Right cardiac atrium (tissue), 5 donors: ENCODE measurements at regions not wholly inside any gene's neighbourhood (a gene's known extent, or its start where the extent isn't known, plus 50 kb on each side); places are given as distances from the start of the nearest gene placed in this dataset.
"Not testable (repeated sequence)": the region's sequence is repeated elsewhere in the genome, so short reads cannot be mapped to it uniquely, and the experiment has no call there.

Experiments
- ATAC-seq, 2 donors: fragments of 200-7000 bp; cut with Tn5 transposase; one replicate each; pipeline versions ENCODE4 v1.8.0 to v1.9.1; 2020; ENCODE audit warnings: moderate library complexity in 2 of 2, mild to moderate bottlenecking in 1 of 2
- DNase-seq, 3 donors: peaks; one replicate each; pipeline ENCODE4 v3.0.0-alpha.2; 2020
- H3K27ac ChIP-seq: one replicate; pipeline ENCODE4 v1.5.1; 2013; ENCODE audit warnings: mild to moderate bottlenecking, low read length, control low read depth, moderate library complexity
- H3K27me3 ChIP-seq: one replicate; pipeline ENCODE4 v1.6.1; 2013; ENCODE audit not compliant: control insufficient read depth, insufficient read depth
- H3K4me1 ChIP-seq: one replicate; pipeline ENCODE4 v1.6.1; 2013; ENCODE audit warnings: low read length; ENCODE audit not compliant: control insufficient read depth, insufficient read depth
- H3K4me3 ChIP-seq: one replicate; pipeline ENCODE4 v1.5.1; 2013; ENCODE audit warnings: low read length, control low read depth
- H3K9me3 ChIP-seq: one replicate; pipeline ENCODE4 v1.6.1; 2013; ENCODE audit warnings: low read length; ENCODE audit not compliant: control insufficient read depth
- WGBS: extraction: QIAGEN DNeasy Blood & Tissue Kit; methylation state at CpG from one replicate; pipeline ENCODE4 v1.1.7; 2013; 5-methylcytosine and 5-hydroxymethylcytosine counted together
- intact Hi-C, 4 donors: fragments of 100-400 bp; cut with DNase I; formaldehyde crosslinking; loops; one replicate each; pipeline versions ENCODE4 v1.11.0 to v1.14.0; 2022 to 2023
- donor health status: healthy with polysubstance abuse.
- donor health status: DM: no; HTN: yes; CAD: no.
- donor health status: DM: no; HTN: no; CAD: no.
- donor health status: DM: no; HTN: yes; CAD: no; lungs with severe emphysema.
- donor health status: DM: yes; HTN: yes; CAD: no.

- H3K4me3 ChIP-seq, H3K27ac ChIP-seq, H3K9me3 ChIP-seq, H3K4me1 ChIP-seq, intact Hi-C loops, H3K27me3 ChIP-seq, ATAC-seq, DNase-seq: not testable (repeated sequence)
- WGBS = 87% methylated on average over 3 of the region's 3 CpGs
Observed at GRCh38 chr5:21340233-21340632, 1352.2 kb upstream of the CDH18 start.

DNA sequence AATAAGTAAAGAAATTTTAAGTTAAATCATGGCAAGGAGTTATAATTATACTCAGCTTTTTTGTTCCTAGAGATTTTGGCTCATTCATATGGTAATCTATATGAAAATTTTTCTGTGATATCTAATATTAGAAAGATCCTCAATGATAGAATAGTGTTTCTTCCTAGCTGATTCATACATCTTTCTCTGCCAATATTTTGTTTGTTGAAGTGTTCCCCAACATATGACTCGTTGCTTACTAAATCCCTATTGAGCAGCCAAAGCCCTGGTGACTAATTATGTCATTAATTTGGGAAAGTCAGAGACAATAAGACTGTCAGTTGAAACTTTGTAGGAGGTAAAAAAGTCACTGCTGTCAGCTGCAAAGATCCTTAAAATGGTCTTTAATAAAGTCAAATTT lies 1348.5 kb upstream of the CDH18 start:
- ATAC-seq, H3K9me3 ChIP-seq, intact Hi-C loops, H3K4me3 ChIP-seq, DNase-seq, H3K27me3 ChIP-seq, H3K27ac ChIP-seq, H3K4me1 ChIP-seq: not testable (repeated sequence)
- 16% methylated on average over 1 of the region's 1 CpG for WGBS

GRCh38 chr5:21315376-21315775 lies 1327.4 kb upstream of the CDH18 start:
- H3K27me3 ChIP-seq, ATAC-seq, H3K9me3 ChIP-seq, intact Hi-C loops, DNase-seq, H3K4me3 ChIP-seq, H3K4me1 ChIP-seq, H3K27ac ChIP-seq: not testable (repeated sequence)
- WGBS = 95% methylated on average over 3 of the region's 3 CpGs

GRCh38 chr5:21301205-21301604 lies 1313.2 kb upstream of the CDH18 start:
- H3K4me1 ChIP-seq, H3K4me3 ChIP-seq, H3K9me3 ChIP-seq, DNase-seq, ATAC-seq, H3K27ac ChIP-seq, intact Hi-C loops, H3K27me3 ChIP-seq: not testable (repeated sequence)

- H3K9me3 ChIP-seq, H3K4me1 ChIP-seq, ATAC-seq, H3K4me3 ChIP-seq, H3K27me3 ChIP-seq, DNase-seq, H3K27ac ChIP-seq, intact Hi-C loops: not testable (repeated sequence)
- WGBS = 56% methylated on average over 2 of the region's 2 CpGs
Observed at GRCh38 chr5:21274361-21274760, 1286.4 kb upstream of the CDH18 start.

DNA sequence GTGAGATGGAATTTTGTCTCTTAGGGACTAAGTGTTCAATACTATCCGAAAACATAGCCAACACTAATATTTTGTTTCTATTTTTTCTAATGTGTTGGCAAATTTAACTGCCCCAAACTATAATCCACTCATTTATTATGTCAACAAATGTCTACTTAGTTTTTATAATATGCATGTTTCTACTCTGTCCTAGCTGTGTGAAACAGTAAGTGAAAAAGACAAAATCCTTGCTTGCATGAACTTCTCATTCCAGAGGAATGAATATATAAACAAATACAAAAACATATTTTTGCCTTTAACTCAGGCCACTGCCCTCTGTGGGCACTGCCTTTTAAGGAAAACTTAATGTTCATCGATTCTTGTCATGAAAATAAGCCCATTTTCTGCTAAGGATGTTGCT lies 1275.4 kb upstream of the CDH18 start:
- intact Hi-C loops = no loop called here
- WGBS = 61% methylated on average over 2 of the region's 2 CpGs
- no peak for ATAC-seq

DNA sequence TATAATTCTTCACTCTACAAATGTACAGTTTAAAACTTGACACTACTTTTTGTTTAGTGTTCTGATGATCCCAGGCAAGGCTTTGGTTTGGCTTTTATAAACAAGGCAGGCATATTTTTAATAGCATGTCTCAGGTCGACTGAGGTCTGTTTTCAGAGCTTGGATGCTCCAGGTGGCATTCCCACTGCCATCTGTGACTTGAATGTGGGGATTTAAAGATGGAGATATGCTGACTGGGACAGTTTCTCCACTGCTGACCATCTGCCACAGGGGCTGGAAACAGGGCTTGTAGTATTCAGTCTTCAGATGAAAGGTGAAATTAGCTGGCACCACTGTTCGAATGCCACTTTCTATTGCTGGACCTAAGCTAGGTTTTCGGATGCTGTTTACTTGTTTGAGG lies 1266.2 kb upstream of the CDH18 start:
- ATAC-seq (no peak), DNase-seq (no peak)
- WGBS = 77% methylated on average over 3 of the region's 3 CpGs
- intact Hi-C loops = no loop called here
- Histone ChIP-seq H3K27ac (no peak overlapping the region), H3K27me3 (no peaks in the 10 kb centered on the region), H3K4me3 (no peak overlapping the region), H3K4me1 (no peaks in the 10 kb centered on the region), H3K9me3 (no peaks in the 10 kb centered on the region)

More for the DNA sequence above, 1275.4 kb upstream of the CDH18 start:
- Histone ChIP-seq H3K4me1 (no peaks in the 10 kb centered on the region), H3K27ac (no peak overlapping the region), H3K9me3 (no peaks in the 10 kb centered on the region), H3K4me3 (no peak overlapping the region), H3K27me3 (no peaks in the 10 kb centered on the region)
- no peak for DNase-seq

GRCh38 chr5:21244982-21245381 lies 1257.0 kb upstream of the CDH18 start:
- H3K27ac ChIP-seq = no peak overlapping the region
- 51% methylated on average over 3 of the region's 3 CpGs for WGBS
- intact Hi-C loops = no loop called here
- H3K9me3 ChIP-seq = peaks cover 3% of the 10 kb centered on the region
- ATAC-seq (no peak), DNase-seq (no peak)
- no peaks in the 10 kb centered on the region for H3K4me1 ChIP-seq
- H3K27me3 ChIP-seq = no peaks in the 10 kb centered on the region
- no peak overlapping the region for H3K4me3 ChIP-seq

GRCh38 chr5:21238786-21239185 lies 1250.8 kb upstream of the CDH18 start:
- no peak for ATAC-seq
- WGBS = 45% methylated on average over 4 of the region's 4 CpGs

GRCh38 chr5:21237461-21237860 lies 1249.5 kb upstream of the CDH18 start:
- Histone ChIP-seq H3K4me1 (no peaks in the 10 kb centered on the region), H3K27ac (no peak overlapping the region), H3K27me3 (no peaks in the 10 kb centered on the region), H3K9me3 (peaks cover 2% of the 10 kb centered on the region), H3K4me3 (no peak overlapping the region)
- ATAC-seq = no peak
- 26% methylated on average over 1 of the region's 1 CpG for whole genome bisulfite sequencing
- intact Hi-C loops = no loop called here
- no peak for DNase-seq

More at GRCh38 chr5:21238786-21239185, 1250.8 kb upstream of the CDH18 start:
- intact Hi-C loops = no loop called here
- Histone ChIP-seq H3K27me3 (no peaks in the 10 kb centered on the region), H3K9me3 (no peaks in the 10 kb centered on the region), H3K4me3 (no peak overlapping the region), H3K27ac (no peak overlapping the region), H3K4me1 (no peaks in the 10 kb centered on the region)
- no peak for DNase-seq

- WGBS = 22% methylated on average over 2 of the region's 2 CpGs
- ATAC-seq (peak in 1 of 2 donors; percentile 63), DNase-seq (no peak)
- Histone ChIP-seq H3K4me1 (no peaks in the 10 kb centered on the region), H3K4me3 (no peak overlapping the region), H3K27me3 (no peaks in the 10 kb centered on the region), H3K27ac (no peak overlapping the region), H3K9me3 (peaks cover 2% of the 10 kb centered on the region)
- intact Hi-C loops = no loop called here
Observed at GRCh38 chr5:21236971-21237427, 1249.0 kb upstream of the CDH18 start.

DNA sequence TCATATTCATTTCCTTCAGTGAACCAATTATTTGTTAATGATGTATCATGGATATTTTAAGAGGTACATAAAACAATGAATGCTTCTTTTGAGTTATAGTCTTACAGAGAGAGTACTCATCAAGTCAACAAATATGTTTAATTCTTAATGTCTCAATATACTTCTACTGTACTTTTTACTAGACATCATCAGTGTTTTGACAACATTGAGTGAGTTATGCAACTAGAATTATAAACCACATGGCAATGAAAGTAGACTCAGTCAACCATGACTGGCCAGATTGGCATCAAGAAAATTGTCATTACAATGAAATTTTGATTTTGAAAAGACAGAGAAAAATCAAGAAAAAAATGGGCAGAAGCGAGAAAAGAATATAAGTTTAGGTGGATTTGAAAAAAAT lies 1248.1 kb upstream of the CDH18 start:
- no peak for DNase-seq
- Histone ChIP-seq H3K9me3 (peaks cover 2% of the 10 kb centered on the region), H3K4me1 (no peaks in the 10 kb centered on the region), H3K27ac (no peak overlapping the region), H3K27me3 (no peaks in the 10 kb centered on the region), H3K4me3 (no peak overlapping the region)
- intact Hi-C loops = no loop called here
- 88% methylated on average over 1 of the region's 1 CpG for WGBS
- no peak for ATAC-seq
